Epithelial cell of proximal tubule (primary cell): ENCODE measurements at regions not wholly inside any gene's neighbourhood (a gene's known extent, or its start where the extent isn't known, plus 50 kb on each side); places are given as distances from the start of the nearest gene placed in this dataset.

ENCODE experiments used
- DNase-seq: peaks from one replicate; pipeline ENCODE4 v3.0.0-alpha.2; 2011; ENCODE audit warnings: low read depth
- H3K4me3 ChIP-seq: 2 replicates; pipeline ENCODE4 v1.5.1; 2011; ENCODE audit warnings: low read depth, mild to moderate bottlenecking, low read length
- CTCF ChIP-seq: conservative IDR thresholded peaks from 2 replicates; pipeline ENCODE4 v1.5.1; 2012; ENCODE audit warnings: low read depth, mild to moderate bottlenecking, low read length

GRCh38 chr4:81836716-81837115 is 365.0 kb upstream of the RASGEF1B start:
- DNase-seq: no peak
- H3K4me3 ChIP-seq: no peak overlapping the region
- TF ChIP-seq CTCF: no peak

GRCh38 chr4:81833576-81833975 is 361.9 kb upstream of the RASGEF1B start:
- H3K4me3 ChIP-seq: no peak overlapping the region
- no peak for DNase-seq
- no peak for TF ChIP-seq CTCF

GRCh38 chr4:81828991-81829390 is 357.3 kb upstream of the RASGEF1B start:
- no peak overlapping the region for H3K4me3 ChIP-seq
- no peak for DNase-seq
- TF ChIP-seq CTCF: no peak

- H3K4me3 ChIP-seq: no peak overlapping the region
- TF ChIP-seq CTCF: no peak
- DNase-seq: no peak
These were observed 356.0 kb upstream of the RASGEF1B start for GRCh38 chr4:81827577-81828202.

- TF ChIP-seq CTCF: no peak
- no peak for DNase-seq
- no peak overlapping the region for H3K4me3 ChIP-seq
These were observed 355.2 kb upstream of the RASGEF1B start for GRCh38 chr4:81826817-81827424.

GRCh38 chr4:81826335-81826734 is 354.6 kb upstream of the RASGEF1B start:
- no peak for DNase-seq
- TF ChIP-seq CTCF: no peak

GRCh38 chr4:81818385-81818920 is 346.7 kb upstream of the RASGEF1B start:
- no peak for TF ChIP-seq CTCF
- no peak for DNase-seq

More at GRCh38 chr4:81826335-81826734, 354.6 kb upstream of the RASGEF1B start:
- H3K4me3 ChIP-seq: no peak overlapping the region

More at GRCh38 chr4:81818385-81818920, 346.7 kb upstream of the RASGEF1B start:
- H3K4me3 ChIP-seq: no peak overlapping the region
